ENCODE measurements at regions not wholly inside any gene's neighbourhood (a gene's known extent, or its start where the extent isn't known, plus 50 kb on each side); places are given as distances from the start of the nearest gene placed in this dataset.

DNA sequence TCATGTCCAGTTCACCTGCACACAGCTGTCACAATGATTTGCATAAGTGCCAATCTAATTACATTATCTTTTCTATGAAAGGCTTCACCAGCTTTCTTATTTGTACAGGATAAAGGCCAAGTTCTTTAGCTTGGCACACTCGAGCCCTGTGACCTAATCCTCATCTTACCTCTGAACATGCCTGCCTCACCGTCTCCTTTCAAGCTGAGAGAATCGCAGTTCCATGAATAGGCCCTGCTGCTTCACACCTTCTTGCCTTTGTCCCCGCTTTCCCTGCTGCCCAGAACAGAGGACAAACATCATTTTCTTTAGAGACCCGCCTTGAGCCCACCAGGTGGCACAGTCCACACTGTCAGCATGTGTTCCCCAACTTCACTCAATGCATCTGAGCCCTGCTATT, 1094.7 kb downstream of the BCL11A start:
- Histone ChIP-seq H3K4me3 (no peak overlapping the region), H2AFZ (no peak overlapping the region), H3F3A (ENCODE audit: insufficient read depth) (no peaks in the 10 kb centered on the region), H3K4me2 (ENCODE audit: unreplicated experiment) (no peak overlapping the region), H3K9ac (no peak overlapping the region), H3K27me3 (replicated peaks; ENCODE audit: insufficient read depth) (no peaks in the 10 kb centered on the region), H4K20me1 (ENCODE audit: insufficient read depth) (no peaks in the 10 kb centered on the region), H3K27ac (no peak overlapping the region), H3K9me2 (ENCODE audit: insufficient read depth) (no peaks in the 10 kb centered on the region), H3K79me2 (ENCODE audit: insufficient read depth) (no peaks in the 10 kb centered on the region), H3K9me3 (ENCODE audit: low read depth) (no peaks in the 10 kb centered on the region), H3K4me1 (ENCODE audit: insufficient read depth) (no peaks in the 10 kb centered on the region), H3K36me3 (ENCODE audit: low read depth) (no peaks in the 10 kb centered on the region)
- WGBS, 2 experiments (ENCODE audit: low coverage in 1 of 2, low lambda C conversion rate in 2 of 2, missing lambda C conversion rate in 2 of 2), result 13 to 18% methylated on average over 5 of the region's 5 CpGs
- TF ChIP-seq EZH2phosphoT487 (IDR thresholded peaks at IDR 0.05; ENCODE audit: insufficient read depth, low read depth) (no peak), EZH2 (IDR thresholded peaks at IDR 0.05; ENCODE audit: insufficient read depth, poor library complexity, severe bottlenecking) (no peak)
- in situ Hi-C loops (cut with MboI), result no loop called here
- DNase-seq, result no peak

DNA sequence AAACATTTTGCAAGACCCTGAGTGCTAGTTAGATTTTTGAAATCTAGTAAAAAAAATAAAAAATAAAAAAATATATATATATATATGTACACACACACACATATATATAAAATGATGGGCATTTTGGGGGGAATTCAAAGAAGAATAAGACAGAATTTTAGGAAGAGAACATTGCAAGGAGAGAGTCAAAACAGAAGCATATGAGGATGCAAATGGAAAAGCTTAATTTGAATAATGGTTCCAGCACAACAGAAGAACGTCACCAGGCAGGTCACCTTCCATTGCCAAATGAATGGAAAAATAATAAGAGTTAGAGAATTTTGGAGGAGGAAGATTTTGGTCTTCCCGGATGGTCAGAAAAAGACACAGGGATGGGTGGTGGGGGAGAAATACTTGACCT, 1097.2 kb downstream of the BCL11A start:
- in situ Hi-C loops (cut with MboI), result no loop called here
- Histone ChIP-seq H3K4me2 (ENCODE audit: unreplicated experiment) (no peak overlapping the region), H2AFZ (no peak overlapping the region), H3K4me3 (no peak overlapping the region), H3K9me3 (ENCODE audit: low read depth) (no peaks in the 10 kb centered on the region), H3K36me3 (ENCODE audit: low read depth) (no peaks in the 10 kb centered on the region), H4K20me1 (ENCODE audit: insufficient read depth) (no peaks in the 10 kb centered on the region), H3F3A (ENCODE audit: insufficient read depth) (no peaks in the 10 kb centered on the region), H3K9ac (no peak overlapping the region), H3K79me2 (ENCODE audit: insufficient read depth) (no peaks in the 10 kb centered on the region), H3K27ac (no peak overlapping the region), H3K27me3 (replicated peaks; ENCODE audit: insufficient read depth) (no peaks in the 10 kb centered on the region), H3K4me1 (ENCODE audit: insufficient read depth) (no peaks in the 10 kb centered on the region), H3K9me2 (ENCODE audit: insufficient read depth) (no peaks in the 10 kb centered on the region)
- TF ChIP-seq EZH2 (IDR thresholded peaks at IDR 0.05; ENCODE audit: insufficient read depth, poor library complexity, severe bottlenecking) (no peak), EZH2phosphoT487 (IDR thresholded peaks at IDR 0.05; ENCODE audit: insufficient read depth, low read depth) (no peak)
- WGBS, 2 experiments (ENCODE audit: low coverage in 1 of 2, low lambda C conversion rate in 2 of 2, missing lambda C conversion rate in 2 of 2), result 4 to 21% methylated on average over 2 of the region's 2 CpGs
- DNase-seq, result no peak

DNA sequence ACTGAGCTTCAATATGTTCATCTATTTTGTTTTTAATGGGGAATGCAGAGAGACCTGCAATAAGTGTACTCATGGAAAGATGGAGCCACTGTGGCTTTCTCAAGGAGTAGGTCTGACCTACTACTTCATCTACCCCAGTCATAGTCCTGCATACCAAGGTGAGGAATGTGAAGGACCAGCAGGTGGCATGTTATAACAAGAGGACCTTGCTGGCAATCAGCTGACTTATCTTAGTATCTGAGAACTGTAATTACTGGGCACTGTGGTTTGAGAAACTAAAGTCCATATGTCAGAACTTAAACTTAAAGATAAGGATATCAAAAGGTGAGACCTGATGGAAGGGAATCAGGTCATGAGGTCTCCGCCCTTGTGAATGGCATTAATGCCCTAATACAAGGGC, 1104.2 kb downstream of the BCL11A start:
- no peaks in the 10 kb centered on the region for H4K20me1 ChIP-seq (ENCODE audit: insufficient read depth)
- no peak overlapping the region for H3K27ac ChIP-seq
- H3K4me2 ChIP-seq (ENCODE audit: unreplicated experiment), result no peak overlapping the region
- no peaks in the 10 kb centered on the region for H3F3A ChIP-seq (ENCODE audit: insufficient read depth)
- in situ Hi-C loops (cut with MboI), result no loop called here
- no peaks in the 10 kb centered on the region for H3K79me2 ChIP-seq (ENCODE audit: insufficient read depth)
- TF ChIP-seq EZH2 (IDR thresholded peaks at IDR 0.05; ENCODE audit: insufficient read depth, poor library complexity, severe bottlenecking) (no peak), EZH2phosphoT487 (IDR thresholded peaks at IDR 0.05; ENCODE audit: insufficient read depth, low read depth) (no peak)
- H3K9ac ChIP-seq, result no peak overlapping the region
- H3K4me3 ChIP-seq, result no peak overlapping the region
- no peaks in the 10 kb centered on the region for H3K9me3 ChIP-seq (ENCODE audit: low read depth)
- H3K36me3 ChIP-seq (ENCODE audit: low read depth), result no peaks in the 10 kb centered on the region
- no peak for DNase-seq
- 8 to 13% methylated on average over 1 of the region's 1 CpG for whole genome bisulfite sequencing, 2 experiments (ENCODE audit: low coverage in 1 of 2, low lambda C conversion rate in 2 of 2, missing lambda C conversion rate in 2 of 2)
- H3K9me2 ChIP-seq (ENCODE audit: insufficient read depth), result no peaks in the 10 kb centered on the region
- no peaks in the 10 kb centered on the region for H3K4me1 ChIP-seq (ENCODE audit: insufficient read depth)
- H2AFZ ChIP-seq, result no peak overlapping the region
- H3K27me3 ChIP-seq (replicated peaks; ENCODE audit: insufficient read depth), result no peaks in the 10 kb centered on the region

DNA sequence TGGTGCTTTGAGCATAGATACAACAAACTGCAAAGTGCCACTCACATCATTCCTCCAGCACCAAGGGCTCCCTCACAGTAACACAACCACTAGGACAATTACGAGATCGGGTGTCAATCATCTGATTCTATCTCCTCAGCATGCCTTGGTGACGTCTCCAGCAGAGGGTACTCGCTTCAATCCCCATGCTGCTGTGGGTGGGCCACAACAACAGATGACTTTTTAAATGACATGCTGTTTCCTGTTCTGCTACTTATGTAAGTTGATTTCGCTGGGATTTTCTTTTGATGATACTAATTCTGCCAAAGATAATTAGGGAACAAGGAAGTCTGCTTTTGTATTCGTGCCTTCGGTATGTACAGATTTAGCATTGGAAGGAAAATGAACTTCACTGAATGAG, 1113.0 kb downstream of the BCL11A start:
- 27 to 38% methylated on average over 7 of the region's 7 CpGs for WGBS, 2 experiments (ENCODE audit: low coverage in 1 of 2, low lambda C conversion rate in 2 of 2, missing lambda C conversion rate in 2 of 2)
- H3K27me3 ChIP-seq (replicated peaks; ENCODE audit: insufficient read depth), result no peaks in the 10 kb centered on the region
- H4K20me1 ChIP-seq (ENCODE audit: insufficient read depth), result no peaks in the 10 kb centered on the region
- no peaks in the 10 kb centered on the region for H3K36me3 ChIP-seq (ENCODE audit: low read depth)
- no peaks in the 10 kb centered on the region for H3K9me3 ChIP-seq (ENCODE audit: low read depth)
- in situ Hi-C loops (cut with MboI), result no loop called here
- no peak overlapping the region for H3K4me3 ChIP-seq
- no peaks in the 10 kb centered on the region for H3F3A ChIP-seq (ENCODE audit: insufficient read depth)
- no peak overlapping the region for H3K27ac ChIP-seq
- H3K4me1 ChIP-seq (ENCODE audit: insufficient read depth), result no peaks in the 10 kb centered on the region
- H3K9ac ChIP-seq, result no peak overlapping the region
- H3K4me2 ChIP-seq (ENCODE audit: unreplicated experiment), result no peak overlapping the region
- no peaks in the 10 kb centered on the region for H3K9me2 ChIP-seq (ENCODE audit: insufficient read depth)
- no peaks in the 10 kb centered on the region for H3K79me2 ChIP-seq (ENCODE audit: insufficient read depth)
- TF ChIP-seq EZH2phosphoT487 (IDR thresholded peaks at IDR 0.05; ENCODE audit: insufficient read depth, low read depth), result no peak
- no peak for TF ChIP-seq EZH2 (IDR thresholded peaks at IDR 0.05; ENCODE audit: insufficient read depth, poor library complexity, severe bottlenecking)
- no peak for DNase-seq
- H2AFZ ChIP-seq, result no peak overlapping the region

GRCh38 chr2:59435635-59436034, 1117.8 kb downstream of the BCL11A start:
- TF ChIP-seq EZH2phosphoT487 (IDR thresholded peaks at IDR 0.05; ENCODE audit: insufficient read depth, low read depth) (no peak), EZH2 (IDR thresholded peaks at IDR 0.05; ENCODE audit: insufficient read depth, poor library complexity, severe bottlenecking) (no peak)
- Histone ChIP-seq H3K9me2 (ENCODE audit: insufficient read depth) (no peaks in the 10 kb centered on the region), H3K4me3 (no peak overlapping the region), H3F3A (ENCODE audit: insufficient read depth) (no peaks in the 10 kb centered on the region), H4K20me1 (ENCODE audit: insufficient read depth) (no peaks in the 10 kb centered on the region), H3K36me3 (ENCODE audit: low read depth) (no peaks in the 10 kb centered on the region), H3K4me2 (ENCODE audit: unreplicated experiment) (no peak overlapping the region), H2AFZ (no peak overlapping the region), H3K27ac (no peak overlapping the region), H3K9ac (no peak overlapping the region), H3K4me1 (ENCODE audit: insufficient read depth) (no peaks in the 10 kb centered on the region), H3K27me3 (replicated peaks; ENCODE audit: insufficient read depth) (no peaks in the 10 kb centered on the region), H3K79me2 (ENCODE audit: insufficient read depth) (no peaks in the 10 kb centered on the region), H3K9me3 (ENCODE audit: low read depth) (no peaks in the 10 kb centered on the region)
- in situ Hi-C loops (cut with MboI), result no loop called here
- 15 to 18% methylated on average over 3 of the region's 3 CpGs for WGBS, 2 experiments (ENCODE audit: low coverage in 1 of 2, low lambda C conversion rate in 2 of 2, missing lambda C conversion rate in 2 of 2)
- DNase-seq, result no peak

All from GM23248 (cell line).